K562 (cell line): ENCODE measurements at regions not wholly inside any gene's neighbourhood (a gene's known extent, or its start where the extent isn't known, plus 50 kb on each side); places are given as distances from the start of the nearest gene placed in this dataset.

Source experiments
- ATAC-seq: fragments of 200-7000 bp; cut with Tn5 transposase; 3 replicates; pipeline ENCODE4 v1.9.1; 2020; ENCODE audit warnings: moderate library complexity
- BruUV-seq: library from RNA; stranded (reverse); fragments of 400-500 nt; replicated peaks from 2 replicates; lab custom pipeline; 2021; lab: Mats Ljungman, UMichigan
- CTCF ChIA-PET: fragments of 300-600 bp; formaldehyde crosslinking; extraction: SDS; loops from one replicate; lab custom pipeline; 2021; ENCODE audit warnings: low intra/inter-chr PET ratio; lab: Yijun Ruan, JAX
- POLR2A ChIA-PET: fragments of 300-600, 350-650 bp; sonication (Branson Sonifier 250); formaldehyde crosslinking; extraction: SDS; loops from one replicate; lab custom pipeline; 2021; ENCODE audit warnings: antibody characterized with exemption, inconsistent platforms; lab: Yijun Ruan, JAX
- DNase-seq, 4 experiments: peaks; one replicate each; pipeline versions ENCODE4 v3.0.0 to v3.0.0-alpha.2; 2011 to 2018; ENCODE audit warnings: low spot score in 3 of 4, mixed read lengths in 3 of 4; ENCODE audit errors: extremely low read depth in 1 of 4
- FAIRE-seq: peaks from 2 replicates; lab custom pipeline; 2011; peaks lifted over from hg19 to GRCh38; lab: Jason Lieb, UNC
- H2AFZ ChIP-seq: 2 replicates; pipeline ENCODE4 v1.6.0; 2011; ENCODE audit warnings: low read depth, low read length, control low read depth, inconsistent platforms
- H3K27ac ChIP-seq: fragments of 200-600 bp; 3 replicates; pipeline ENCODE4 v1.8.0; 2011; ENCODE audit warnings: low read depth, mild to moderate bottlenecking, control low read depth, inconsistent platforms, low read length, moderate library complexity, mixed read lengths; ENCODE audit errors: extremely low read depth
- H3K27me3 ChIP-seq, 2 experiments: fragments of 300-600 bp in 1 of 2; 2 replicates in 1 of 2; 3 replicates in 1 of 2; pipeline versions ENCODE4 v1.6.0 to v1.8.0; 2011; ENCODE audit warnings: inconsistent platforms in 2 of 2, low read length in 2 of 2, mild to moderate bottlenecking in 1 of 2, mixed read lengths in 1 of 2, moderate library complexity in 1 of 2; ENCODE audit not compliant: control insufficient read depth in 2 of 2, insufficient read depth in 2 of 2
- H3K36me3 ChIP-seq: fragments of 300-600 bp; 3 replicates; pipeline ENCODE4 v1.8.0; 2011; ENCODE audit warnings: mild to moderate bottlenecking, low read length, inconsistent platforms; ENCODE audit not compliant: control insufficient read depth, insufficient read depth
- H3K4me1 ChIP-seq, 2 experiments: fragments of 200-600 bp in 1 of 2; replicated peaks in 1 of 2; 2 replicates in 1 of 2; 3 replicates in 1 of 2; pipeline versions ENCODE4 v1.5.1 to v1.8.0; 2011; ENCODE audit warnings: inconsistent platforms in 2 of 2, low read length in 2 of 2, mild to moderate bottlenecking in 1 of 2, mixed read lengths in 1 of 2, moderate library complexity in 1 of 2; ENCODE audit not compliant: control insufficient read depth in 2 of 2, insufficient read depth in 2 of 2
- H3K4me2 ChIP-seq: 2 replicates; pipeline ENCODE4 v1.6.1; 2011; ENCODE audit warnings: low read length, control low read depth, inconsistent platforms, mixed read lengths; ENCODE audit not compliant: insufficient read depth
- H3K4me3 ChIP-seq: fragments of 200-600 bp; sonication (generic), shearing (Covaris generic); 2 replicates; pipeline ENCODE4 v1.5.1; 2016; ENCODE audit warnings: control low read depth, inconsistent platforms
- H3K79me2 ChIP-seq: fragments of 200-600 bp; 3 replicates; pipeline ENCODE4 v1.8.0; 2011; ENCODE audit warnings: low read length, inconsistent platforms; ENCODE audit not compliant: control insufficient read depth, insufficient read depth
- H3K9ac ChIP-seq, 2 experiments: 2 replicates each; pipeline versions ENCODE4 v1.6.0 to v1.6.1; 2011; ENCODE audit warnings: low read depth in 2 of 2, low read length in 2 of 2, control low read depth in 1 of 2, inconsistent platforms in 1 of 2, mild to moderate bottlenecking in 1 of 2, mixed read lengths in 1 of 2; ENCODE audit not compliant: insufficient read depth in 1 of 2
- H3K9me1 ChIP-seq: one replicate; pipeline ENCODE4 v1.6.0; 2011; ENCODE audit warnings: inconsistent platforms, mild to moderate bottlenecking, low read length, moderate library complexity; ENCODE audit not compliant: control insufficient read depth, insufficient read depth
- H3K9me3 ChIP-seq: replicated peaks from 2 replicates; pipeline ENCODE4 v1.5.1; 2011; ENCODE audit warnings: low read depth, low read length, inconsistent platforms; ENCODE audit not compliant: control insufficient read depth, insufficient read depth
- H4K20me1 ChIP-seq: replicated peaks from 2 replicates; pipeline ENCODE4 v1.6.1; 2011; ENCODE audit warnings: low read length, inconsistent platforms, mixed read lengths; ENCODE audit not compliant: control insufficient read depth, insufficient read depth
- CCNT2 ChIP-seq: IDR thresholded peaks from 2 replicates; pipeline ENCODE4 v1.6.1; 2011; ENCODE audit warnings: borderline replicate concordance, low read depth, mild to moderate bottlenecking, moderate library complexity, mixed read lengths, low read length; ENCODE audit not compliant: insufficient read length; ENCODE audit errors: extremely low read depth
- DEAF1 ChIP-seq: fragments of 450-650 bp; formaldehyde crosslinking; IDR thresholded peaks from 2 replicates; pipeline ENCODE4 v1.4.0; 2020; ENCODE audit warnings: mild to moderate bottlenecking, moderate library complexity
- MCM2 ChIP-seq: fragments of 450-650 bp; IDR thresholded peaks from 2 replicates; pipeline ENCODE4 v1.6.1; 2017; ENCODE audit warnings: low read depth, mild to moderate bottlenecking
- MXI1 ChIP-seq: IDR thresholded peaks from 2 replicates; pipeline ENCODE4 v1.6.1; 2011; ENCODE audit warnings: low read depth, mild to moderate bottlenecking, improper control_type of control experiment, low read length
- SETDB1 ChIP-seq: IDR thresholded peaks from one replicate; pipeline ENCODE4 v1.6.1; 2012; ENCODE audit warnings: low read length, control low read depth, inconsistent platforms
- ZBTB9 ChIP-seq: fragments of 450-650 bp; formaldehyde crosslinking; IDR thresholded peaks from 2 replicates; pipeline ENCODE4 v1.4.0; 2020; ENCODE audit warnings: mild to moderate bottlenecking, moderate library complexity
- ZKSCAN3 ChIP-seq: fragments of 250-450 bp; sonication (Bioruptor Pico); IDR thresholded peaks from 2 replicates; pipeline ENCODE4 v1.4.0; 2020
- ZNF551 ChIP-seq: fragments of 250-450 bp; sonication (Bioruptor Pico); IDR thresholded peaks from 2 replicates; pipeline ENCODE4 v1.5.0; 2021; ENCODE audit warnings: mild to moderate bottlenecking, moderate library complexity
- WGBS: fragments of 100-300 bp; shearing (Covaris generic); methylation state at CpG from one replicate; pipeline ENCODE4 v1.1.6; 2016; ENCODE audit warnings: low coverage, mixed read lengths; ENCODE audit not compliant: insufficient coverage; ENCODE audit errors: missing lambda C conversion rate; 5-methylcytosine and 5-hydroxymethylcytosine counted together
- in situ Hi-C: fragments of 300-500 bp; cut with MboI; formaldehyde crosslinking; loops from 4 replicates; pipeline ENCODE4 v1.15.0; 2018; ENCODE audit warnings: inconsistent platforms, mixed read lengths
- intact Hi-C: fragments of 100-400 bp; cut with micrococcal nuclease; formaldehyde crosslinking; loops from 2 replicates; pipeline ENCODE4 v1.14.2; 2022
- TF ChIP-seq, protein P1 (sequence below): fragments of 450-650 bp; formaldehyde crosslinking; conservative IDR thresholded peaks from 2 replicates; pipeline ENCODE4 v1.4.0; 2022; ENCODE audit warnings: mild to moderate bottlenecking, missing genetic modification characterization

DNA sequence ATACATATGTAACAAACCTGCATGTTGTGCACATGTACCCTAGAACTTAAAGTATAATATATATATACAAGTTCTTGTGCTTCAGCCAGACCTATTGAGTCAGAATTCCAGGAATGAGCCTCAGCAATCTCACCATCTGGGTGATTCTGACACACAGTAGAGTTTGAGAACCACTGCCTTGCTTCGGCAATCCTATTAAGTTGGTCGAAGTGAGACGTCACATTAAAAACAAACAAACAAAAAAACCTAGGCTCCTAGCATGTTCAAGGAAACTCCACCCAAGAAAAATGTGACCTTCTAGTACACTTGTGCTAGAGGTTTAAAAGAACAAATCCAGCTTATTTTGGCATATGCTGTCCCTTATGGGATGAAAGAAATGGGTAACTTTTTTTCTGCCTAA is 115.8 kb downstream of the SINHCAF start (continued):
- TF ChIP-seq DEAF1 (CRISPR knock-in tag), result no peak
- TF ChIP-seq, all 486 proteins: peak for 0

GRCh38 chr12:31210541-31210940 is 115.4 kb downstream of the SINHCAF start:
- CTCF ChIA-PET, result no interaction called here
- POLR2A ChIA-PET, result no interaction called here

More at GRCh38 chr12:31210541-31210940, 115.4 kb downstream of the SINHCAF start:
- Histone ChIP-seq H3K36me3 (no peaks in the 10 kb centered on the region), H3K4me2 (no peak overlapping the region), H3K27me3 (peaks cover under 1 to 10% of the 10 kb centered on the region in 2 experiments; a peak in 3 of 5 replicates), H3K9me1 (no peaks in the 10 kb centered on the region), H3K27ac (no peak overlapping the region), H2AFZ (no peak overlapping the region), H3K9me3 (no peaks in the 10 kb centered on the region), H3K4me3 (no peak overlapping the region), H3K9ac (no peak overlapping the region), H3K4me1 (no peaks in the 10 kb centered on the region), H4K20me1 (no peaks in the 10 kb centered on the region), H3K79me2 (no peaks in the 10 kb centered on the region)
- TF ChIP-seq SETDB1 (no peak), MXI1 (no peak), ZBTB9 (CRISPR knock-in tag) (no peak), MCM2 (no peak), ZKSCAN3 (CRISPR knock-in tag) (no peak), ZNF551 (CRISPR knock-in tag) (no peak), CCNT2 (no peak)
- TF ChIP-seq, protein P1, sequence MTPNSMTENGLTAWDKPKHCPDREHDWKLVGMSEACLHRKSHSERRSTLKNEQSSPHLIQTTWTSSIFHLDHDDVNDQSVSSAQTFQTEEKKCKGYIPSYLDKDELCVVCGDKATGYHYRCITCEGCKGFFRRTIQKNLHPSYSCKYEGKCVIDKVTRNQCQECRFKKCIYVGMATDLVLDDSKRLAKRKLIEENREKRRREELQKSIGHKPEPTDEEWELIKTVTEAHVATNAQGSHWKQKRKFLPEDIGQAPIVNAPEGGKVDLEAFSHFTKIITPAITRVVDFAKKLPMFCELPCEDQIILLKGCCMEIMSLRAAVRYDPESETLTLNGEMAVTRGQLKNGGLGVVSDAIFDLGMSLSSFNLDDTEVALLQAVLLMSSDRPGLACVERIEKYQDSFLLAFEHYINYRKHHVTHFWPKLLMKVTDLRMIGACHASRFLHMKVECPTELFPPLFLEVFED (CRISPR knock-in tag), result no peak
- in situ Hi-C loops (no loop called here), intact Hi-C loops (no loop called here)
- BruUV-seq, result no TSS peak
- FAIRE-seq (no peak), ATAC-seq (no peak), DNase-seq (no peak)
- WGBS, result 0% methylated on average over 1 of the region's 1 CpG
